ENCODE measurements at regions not wholly inside any gene's neighbourhood (a gene's known extent, or its start where the extent isn't known, plus 50 kb on each side); places are given as distances from the start of the nearest gene placed in this dataset.

DNA sequence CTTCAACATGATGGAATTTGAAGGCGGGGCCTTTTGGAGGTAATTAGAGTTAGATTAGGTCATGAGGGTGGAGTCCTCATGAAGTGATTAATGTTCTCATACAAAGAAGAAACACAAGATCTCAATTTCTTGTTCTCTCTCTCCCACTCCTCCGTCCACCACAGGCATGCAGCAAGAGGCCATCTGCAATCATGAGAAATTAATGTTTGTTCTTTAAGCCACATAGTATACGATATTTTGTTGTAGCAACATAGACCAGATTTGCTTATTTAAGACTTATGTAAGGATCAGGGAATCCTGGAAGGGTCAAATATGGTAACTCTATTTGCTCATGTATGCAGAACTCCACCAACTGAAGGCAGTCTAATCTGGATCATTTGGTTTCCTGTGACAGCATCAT, 429.0 kb downstream of the LRIG3 start:
- TF ChIP-seq, protein P1, sequence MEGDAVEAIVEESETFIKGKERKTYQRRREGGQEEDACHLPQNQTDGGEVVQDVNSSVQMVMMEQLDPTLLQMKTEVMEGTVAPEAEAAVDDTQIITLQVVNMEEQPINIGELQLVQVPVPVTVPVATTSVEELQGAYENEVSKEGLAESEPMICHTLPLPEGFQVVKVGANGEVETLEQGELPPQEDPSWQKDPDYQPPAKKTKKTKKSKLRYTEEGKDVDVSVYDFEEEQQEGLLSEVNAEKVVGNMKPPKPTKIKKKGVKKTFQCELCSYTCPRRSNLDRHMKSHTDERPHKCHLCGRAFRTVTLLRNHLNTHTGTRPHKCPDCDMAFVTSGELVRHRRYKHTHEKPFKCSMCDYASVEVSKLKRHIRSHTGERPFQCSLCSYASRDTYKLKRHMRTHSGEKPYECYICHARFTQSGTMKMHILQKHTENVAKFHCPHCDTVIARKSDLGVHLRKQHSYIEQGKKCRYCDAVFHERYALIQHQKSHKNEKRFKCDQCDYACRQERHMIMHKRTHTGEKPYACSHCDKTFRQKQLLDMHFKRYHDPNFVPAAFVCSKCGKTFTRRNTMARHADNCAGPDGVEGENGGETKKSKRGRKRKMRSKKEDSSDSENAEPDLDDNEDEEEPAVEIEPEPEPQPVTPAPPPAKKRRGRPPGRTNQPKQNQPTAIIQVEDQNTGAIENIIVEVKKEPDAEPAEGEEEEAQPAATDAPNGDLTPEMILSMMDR (IDR thresholded peaks at IDR 0.05): no peak
- WGBS (ENCODE audit: insufficient coverage): 100% methylated on average over 1 of the region's 3 CpGs
- Histone ChIP-seq H3K27me3 (ENCODE audit: control insufficient read depth in 2 of 2, insufficient read depth in 2 of 2, low read length in 2 of 2) (no peaks in the 10 kb centered on the region), H3K36me3 (replicated peaks in 1 of 2; ENCODE audit: control insufficient read depth in 1 of 2, insufficient read depth in 2 of 2, low read length in 2 of 2) (no peaks in the 10 kb centered on the region), H3K4me3 (replicated peaks in 1 of 3; ENCODE audit: low read depth in 2 of 3, low read length in 3 of 3) (no peak overlapping the region), H3K4me2 (replicated peaks; ENCODE audit: extremely low read depth, low read length, poor library complexity, severe bottlenecking) (no peak overlapping the region), H2AFZ (ENCODE audit: insufficient read depth, low read depth, low read length, poor library complexity, severe bottlenecking) (no peak overlapping the region), H4K20me1 (ENCODE audit: insufficient read depth, low read length) (no peaks in the 10 kb centered on the region), H3K27ac (ENCODE audit: low read depth in 1 of 2, low read length in 2 of 2) (no peak overlapping the region), H3K9ac (ENCODE audit: insufficient read depth, low read length, poor library complexity, severe bottlenecking) (no peak overlapping the region), H3K4me1 (ENCODE audit: control insufficient read depth in 1 of 2, insufficient read depth in 2 of 2, low read length in 2 of 2) (no peaks in the 10 kb centered on the region), H3K9me3 (replicated peaks in 1 of 2; ENCODE audit: control insufficient read depth in 1 of 2, insufficient read depth in 1 of 2, low read length in 2 of 2) (peaks cover 0 to 3% of the 10 kb centered on the region in 2 donors), H3K79me2 (ENCODE audit: insufficient read depth, low read length) (no peaks in the 10 kb centered on the region)
- no peaks in the 10 kb centered on the region for H3K36me3 Mint-ChIP-seq
- no peak overlapping the region for H3K27ac Mint-ChIP-seq
- H3K27me3 Mint-ChIP-seq (ENCODE audit: low read depth in 3 of 3): peaks cover 0 to 3% (median 0%) of the 10 kb centered on the region in 3 donors
- no peaks in the 10 kb centered on the region for H3K4me1 Mint-ChIP-seq
- DNase-seq: no peak
- no peak overlapping the region for H3K4me3 Mint-ChIP-seq
- intact Hi-C loops (cut with micrococcal nuclease): no loop called here
- peaks cover 0 to 5% (median 2%) of the 10 kb centered on the region in 7 donors for H3K9me3 Mint-ChIP-seq

DNA sequence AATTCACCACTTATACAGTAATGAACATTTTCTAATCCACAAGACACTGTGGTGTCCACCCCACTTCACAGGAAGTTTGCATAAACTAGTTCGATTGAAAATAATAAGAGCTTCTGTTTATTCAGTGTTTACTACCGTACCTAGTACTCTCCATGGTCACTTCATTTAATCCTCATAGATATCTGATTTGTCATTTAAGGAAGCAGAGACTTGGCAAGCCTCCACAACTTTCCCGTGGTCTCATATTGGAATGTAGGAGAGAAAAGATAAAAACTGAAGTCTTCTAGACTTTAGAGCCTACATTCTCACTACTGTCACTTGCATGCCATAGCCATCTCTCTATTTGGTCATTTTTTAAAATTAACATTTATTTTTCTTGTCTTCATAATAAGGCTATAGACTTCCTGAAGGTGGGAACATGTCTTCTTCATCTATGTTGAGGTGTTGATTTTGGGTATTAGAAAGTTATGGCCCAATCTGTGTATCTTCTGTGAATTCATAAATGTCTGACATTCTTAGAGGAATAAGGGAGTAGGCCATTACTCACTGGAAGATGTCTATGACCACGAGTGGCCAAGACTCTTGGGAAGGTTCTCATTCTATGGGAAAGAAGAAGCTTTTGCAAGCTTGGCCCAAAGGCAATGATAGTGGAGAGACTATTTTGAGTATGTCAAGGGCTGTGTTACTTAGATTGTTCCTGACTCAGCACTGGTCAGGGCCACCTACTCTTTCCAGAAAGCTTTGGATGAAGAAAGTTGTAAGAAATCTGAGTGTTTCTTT, 423.7 kb downstream of the LRIG3 start:
- H2AFZ ChIP-seq (ENCODE audit: insufficient read depth, low read depth, low read length, poor library complexity, severe bottlenecking): no peak overlapping the region
- Mint-ChIP-seq H3K36me3 (no peaks in the 10 kb centered on the region), H3K4me3 (no peak overlapping the region), H3K27ac (no peak overlapping the region), H3K9me3 (peaks cover 0 to 5% (median 2%) of the 10 kb centered on the region in 7 donors), H3K4me1 (no peaks in the 10 kb centered on the region), H3K27me3 (ENCODE audit: low read depth in 3 of 3) (no peaks in the 10 kb centered on the region)
- H3K36me3 ChIP-seq (replicated peaks in 1 of 2; ENCODE audit: control insufficient read depth in 1 of 2, insufficient read depth in 2 of 2, low read length in 2 of 2): no peaks in the 10 kb centered on the region
- H3K27ac ChIP-seq (ENCODE audit: low read depth in 1 of 2, low read length in 2 of 2): no peak overlapping the region
- H3K27me3 ChIP-seq (ENCODE audit: control insufficient read depth in 2 of 2, insufficient read depth in 2 of 2, low read length in 2 of 2): no peaks in the 10 kb centered on the region
- peaks cover 0 to 3% of the 10 kb centered on the region in 2 donors for H3K9me3 ChIP-seq (replicated peaks in 1 of 2; ENCODE audit: control insufficient read depth in 1 of 2, insufficient read depth in 1 of 2, low read length in 2 of 2)
- H3K9ac ChIP-seq (ENCODE audit: insufficient read depth, low read length, poor library complexity, severe bottlenecking): no peak overlapping the region
- no peaks in the 10 kb centered on the region for H3K79me2 ChIP-seq (ENCODE audit: insufficient read depth, low read length)
- no peaks in the 10 kb centered on the region for H4K20me1 ChIP-seq (ENCODE audit: insufficient read depth, low read length)
- intact Hi-C loops (cut with micrococcal nuclease): no loop called here
- 86% methylated on average over 1 of the region's 4 CpGs for WGBS (ENCODE audit: insufficient coverage)
- H3K4me2 ChIP-seq (replicated peaks; ENCODE audit: extremely low read depth, low read length, poor library complexity, severe bottlenecking): no peak overlapping the region
- no peak overlapping the region for H3K4me3 ChIP-seq (replicated peaks in 1 of 3; ENCODE audit: low read depth in 2 of 3, low read length in 3 of 3)
- no peak for DNase-seq
- TF ChIP-seq, protein P1 (IDR thresholded peaks at IDR 0.05): no peak
- no peaks in the 10 kb centered on the region for H3K4me1 ChIP-seq (ENCODE audit: control insufficient read depth in 1 of 2, insufficient read depth in 2 of 2, low read length in 2 of 2)

Measured in CD14-positive monocyte (primary cell).